OCI-LY1 (cell line): ENCODE measurements at regions not wholly inside any gene's neighbourhood (a gene's known extent, or its start where the extent isn't known, plus 50 kb on each side); places are given as distances from the start of the nearest gene placed in this dataset.

ENCODE experiments used
- H2AFZ ChIP-seq: fragments of 200-600 bp; sonication (generic), shearing (Covaris generic); 2 replicates; pipeline ENCODE4 v1.6.0; 2014; ENCODE audit warnings: antibody characterized with exemption, mild to moderate bottlenecking, low read length
- H3F3A ChIP-seq: fragments of 200-600 bp; sonication (generic), shearing (Covaris generic); 2 replicates; pipeline ENCODE4 v1.6.0; 2014; ENCODE audit warnings: mild to moderate bottlenecking, antibody characterized with exemption, low read length, moderate library complexity; ENCODE audit not compliant: insufficient read depth
- H3K27ac ChIP-seq: fragments of 200-600 bp; sonication (generic); 2 replicates; pipeline ENCODE4 v1.5.1; 2014; ENCODE audit warnings: low read length, mixed run types, mild to moderate bottlenecking, low read depth; ENCODE audit not compliant: poor library complexity, severe bottlenecking
- H3K27me3 ChIP-seq: fragments of 200-600 bp; sonication (generic); 2 replicates; pipeline ENCODE4 v1.6.0; 2014; ENCODE audit warnings: antibody characterized with exemption, mild to moderate bottlenecking, low read length, moderate library complexity; ENCODE audit not compliant: insufficient read depth
- H3K36me3 ChIP-seq: fragments of 200-600 bp; sonication (generic); 2 replicates; pipeline ENCODE4 v1.6.1; 2014; ENCODE audit warnings: mild to moderate bottlenecking, antibody characterized with exemption, low read length, moderate library complexity, mixed read lengths; ENCODE audit not compliant: insufficient read depth
- H3K4me1 ChIP-seq: fragments of 200-600 bp; sonication (generic); 2 replicates; pipeline ENCODE4 v1.5.1; 2014; ENCODE audit warnings: mild to moderate bottlenecking, low read length, moderate library complexity; ENCODE audit not compliant: insufficient read depth, severe bottlenecking
- H3K4me2 ChIP-seq: fragments of 200-600 bp; sonication (generic), shearing (Covaris generic); 2 replicates; pipeline ENCODE4 v1.6.1; 2014; ENCODE audit warnings: low read length
- H3K4me3 ChIP-seq: fragments of 200-600 bp; sonication (generic); 2 replicates; pipeline ENCODE4 v1.5.1; 2014; ENCODE audit warnings: low read length, low read depth, mild to moderate bottlenecking, mixed read lengths; ENCODE audit not compliant: poor library complexity, severe bottlenecking
- H3K79me2 ChIP-seq: fragments of 200-600 bp; shearing (Covaris generic); 2 replicates; pipeline ENCODE4 v1.6.1; 2016; ENCODE audit warnings: mixed run types, low read length, mixed read lengths; ENCODE audit not compliant: insufficient read depth
- H3K9ac ChIP-seq: fragments of 200-600 bp; sonication (generic), shearing (Covaris generic); 2 replicates; pipeline ENCODE4 v1.6.1; 2014; ENCODE audit warnings: mild to moderate bottlenecking, low read length, mixed read lengths
- H3K9me2 ChIP-seq: fragments of 200-600 bp; sonication (generic), shearing (Covaris generic); 2 replicates; pipeline ENCODE4 v1.6.1; 2014; ENCODE audit warnings: low read depth, mild to moderate bottlenecking, low read length, mixed read lengths
- H3K9me3 ChIP-seq: fragments of 200-600 bp; shearing (Covaris generic); 2 replicates; pipeline ENCODE4 v1.6.1; 2014; ENCODE audit warnings: low read length, mixed read lengths
- H4K20me1 ChIP-seq: fragments of 200-600 bp; sonication (generic), shearing (Covaris generic); 2 replicates; pipeline ENCODE4 v1.6.0; 2016; ENCODE audit warnings: mild to moderate bottlenecking, low read length; ENCODE audit not compliant: insufficient read depth
- CTCF ChIP-seq: fragments of 200-600 bp; sonication (generic), shearing (Covaris generic); IDR thresholded peaks from 2 replicates; pipeline ENCODE4 v1.5.1; 2017; ENCODE audit warnings: mild to moderate bottlenecking, antibody characterized with exemption, low read length, moderate library complexity, mixed read lengths
- EZH2 ChIP-seq: fragments of 200-600 bp; sonication (generic), shearing (Covaris generic); IDR thresholded peaks from 2 replicates; pipeline ENCODE4 v1.8.0; 2017; ENCODE audit warnings: borderline replicate concordance, mixed run types, mild to moderate bottlenecking, antibody characterized with exemption, low read length, moderate library complexity, mixed read lengths

- Histone ChIP-seq H3K4me2 (no peak overlapping the region), H3K9me2 (no peaks in the 10 kb centered on the region), H3K4me1 (no peaks in the 10 kb centered on the region), H3K27ac (no peak overlapping the region), H2AFZ (no peak overlapping the region), H3F3A (no peaks in the 10 kb centered on the region), H3K36me3 (no peaks in the 10 kb centered on the region), H3K79me2 (no peaks in the 10 kb centered on the region), H4K20me1 (no peaks in the 10 kb centered on the region), H3K27me3 (peaks cover 6% of the 10 kb centered on the region), H3K4me3 (no peak overlapping the region), H3K9ac (no peak overlapping the region), H3K9me3 (no peaks in the 10 kb centered on the region)
- TF ChIP-seq EZH2 (no peak), CTCF (no peak)
These were observed 79.6 kb downstream of the INSIG1 start for GRCh38 chr7:155377071-155377837.

DNA sequence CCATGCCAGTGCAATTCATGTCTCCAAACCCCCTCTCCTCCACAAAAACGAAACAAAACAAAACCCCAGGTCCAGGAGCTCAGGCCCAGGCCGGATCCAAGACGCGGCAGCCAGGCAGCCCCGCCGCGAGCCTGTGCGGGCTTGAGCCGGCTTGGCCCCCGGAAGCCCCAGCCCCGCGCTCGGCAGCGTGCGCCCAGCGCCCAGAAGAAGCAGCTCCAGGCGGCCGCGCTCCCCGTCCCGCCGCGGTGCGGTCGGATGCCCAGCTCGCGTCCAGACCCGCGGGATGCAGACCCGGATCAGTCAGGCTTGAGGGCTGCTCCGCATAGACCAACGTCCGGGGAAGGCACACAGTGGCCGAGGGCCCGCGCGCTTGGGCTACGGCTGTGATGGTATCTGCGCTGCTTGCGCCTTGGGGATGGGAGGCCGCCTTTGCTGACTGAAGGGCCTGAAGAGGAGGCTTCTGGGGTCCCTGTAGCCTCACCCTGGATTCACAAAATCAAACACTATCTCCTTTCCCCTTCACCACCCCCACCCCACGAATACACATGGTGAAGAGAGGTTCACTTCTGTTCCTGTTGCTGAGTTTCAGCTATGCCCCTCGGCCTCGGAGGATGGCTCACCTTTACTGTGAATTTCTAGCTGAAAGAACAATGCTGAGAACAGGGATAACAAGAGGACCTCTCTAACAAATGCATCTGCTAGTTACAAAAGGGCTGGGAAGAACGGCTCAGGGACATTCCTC is 79.9 kb upstream of the EN2 start:
- H2AFZ ChIP-seq: no peak overlapping the region
- H3K27me3 ChIP-seq: peaks cover 6% of the 10 kb centered on the region
- H3K4me3 ChIP-seq: no peak overlapping the region
- no peak overlapping the region for H3K4me2 ChIP-seq
- no peaks in the 10 kb centered on the region for H3K9me3 ChIP-seq
- no peaks in the 10 kb centered on the region for H4K20me1 ChIP-seq
- no peak overlapping the region for H3K9ac ChIP-seq
- H3K79me2 ChIP-seq: no peaks in the 10 kb centered on the region
- TF ChIP-seq CTCF: no peak
- TF ChIP-seq EZH2: no peak
- no peaks in the 10 kb centered on the region for H3K9me2 ChIP-seq
- no peaks in the 10 kb centered on the region for H3K4me1 ChIP-seq
- no peak overlapping the region for H3K27ac ChIP-seq
- H3K36me3 ChIP-seq: no peaks in the 10 kb centered on the region
- H3F3A ChIP-seq: no peaks in the 10 kb centered on the region

DNA sequence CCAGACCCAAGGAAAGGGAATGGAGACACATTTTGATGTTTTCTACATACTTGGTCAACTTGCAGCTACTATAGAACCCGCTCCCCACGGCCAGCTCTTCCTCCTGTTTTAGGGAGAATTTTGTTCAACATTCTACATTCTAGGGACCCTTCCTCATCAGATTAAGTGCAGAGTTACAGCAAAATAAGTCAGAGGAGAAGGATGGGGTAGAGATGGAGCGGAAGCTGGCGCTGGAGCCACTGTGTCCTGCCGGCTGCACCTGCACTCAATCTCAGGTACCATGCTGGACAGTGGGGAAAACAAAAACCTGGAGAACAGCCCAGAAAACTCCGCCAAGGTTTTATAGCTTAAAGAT is 79.4 kb upstream of the EN2 start:
- Histone ChIP-seq H3K9ac (no peak overlapping the region), H3K27me3 (peaks cover 6% of the 10 kb centered on the region), H3K4me3 (no peak overlapping the region), H3F3A (no peaks in the 10 kb centered on the region), H3K9me3 (no peaks in the 10 kb centered on the region), H3K27ac (no peak overlapping the region), H3K9me2 (no peaks in the 10 kb centered on the region), H2AFZ (no peak overlapping the region), H4K20me1 (no peaks in the 10 kb centered on the region), H3K4me1 (no peaks in the 10 kb centered on the region), H3K79me2 (no peaks in the 10 kb centered on the region), H3K4me2 (no peak overlapping the region), H3K36me3 (no peaks in the 10 kb centered on the region)
- TF ChIP-seq CTCF (no peak), EZH2 (no peak)
